ENCODE measurements at regions not wholly inside any gene's neighbourhood (a gene's known extent, or its start where the extent isn't known, plus 50 kb on each side); places are given as distances from the start of the nearest gene placed in this dataset.

DNA sequence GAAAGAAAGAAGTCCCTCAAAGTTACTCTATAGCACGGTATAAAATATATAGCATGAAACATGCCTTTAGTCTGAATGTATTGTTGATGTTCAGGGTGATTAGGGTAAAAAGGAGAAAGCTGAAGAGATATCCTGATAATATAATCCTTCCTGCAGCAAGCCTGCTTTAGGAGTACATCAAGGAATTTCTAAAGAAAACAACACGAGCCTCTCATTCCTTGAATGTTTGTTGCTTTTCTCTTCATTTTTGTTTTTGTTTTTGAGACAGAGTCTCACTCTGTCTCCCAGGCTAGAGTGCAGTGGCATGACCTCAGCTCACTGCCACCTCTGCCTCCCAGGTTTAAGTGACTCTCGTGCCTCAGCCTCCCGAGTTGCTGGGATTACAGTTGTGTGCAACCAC is 79.1 kb downstream of the CD164 start:
- 53 to 59% methylated on average over 4 of the region's 4 CpGs for WGBS, 2 donors

DNA sequence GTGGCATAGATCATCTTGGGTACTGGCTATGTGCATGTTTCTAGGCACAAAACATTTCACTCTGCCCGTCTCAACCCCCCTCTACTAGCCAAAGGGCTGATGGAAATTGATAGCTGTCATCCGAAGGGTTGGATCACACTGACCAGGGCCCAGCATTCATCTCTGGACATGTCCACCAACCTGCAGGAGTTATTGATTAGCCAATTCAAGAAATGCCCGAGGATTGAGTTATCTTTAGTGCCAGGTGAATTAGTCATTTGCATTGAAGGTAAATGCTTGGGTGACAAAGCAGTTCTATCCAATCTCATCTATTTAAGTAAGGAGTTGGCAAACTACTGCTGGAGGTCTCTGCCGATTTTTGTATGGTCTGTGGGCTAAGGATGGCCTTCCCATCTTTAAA is 80.1 kb downstream of the CD164 start:
- Histone ChIP-seq H3K27me3 (no peaks in the 10 kb centered on the region), H3K27ac (no peak overlapping the region), H3K4me1 (peaks cover 0 to 14% (median 0%) of the 10 kb centered on the region in 4 donors), H3K4me3 (no peak overlapping the region), H3K9me3 (no peaks in the 10 kb centered on the region), H3K36me3 (no peaks in the 10 kb centered on the region)
- no peak for DNase-seq (ENCODE audit: low spot score in 2 of 2)
- TF ChIP-seq EP300 (IDR thresholded peaks at IDR 0.05) (no peak), POLR2A (IDR thresholded peaks at IDR 0.05) (no peak)
- TF ChIP-seq, protein P1, sequence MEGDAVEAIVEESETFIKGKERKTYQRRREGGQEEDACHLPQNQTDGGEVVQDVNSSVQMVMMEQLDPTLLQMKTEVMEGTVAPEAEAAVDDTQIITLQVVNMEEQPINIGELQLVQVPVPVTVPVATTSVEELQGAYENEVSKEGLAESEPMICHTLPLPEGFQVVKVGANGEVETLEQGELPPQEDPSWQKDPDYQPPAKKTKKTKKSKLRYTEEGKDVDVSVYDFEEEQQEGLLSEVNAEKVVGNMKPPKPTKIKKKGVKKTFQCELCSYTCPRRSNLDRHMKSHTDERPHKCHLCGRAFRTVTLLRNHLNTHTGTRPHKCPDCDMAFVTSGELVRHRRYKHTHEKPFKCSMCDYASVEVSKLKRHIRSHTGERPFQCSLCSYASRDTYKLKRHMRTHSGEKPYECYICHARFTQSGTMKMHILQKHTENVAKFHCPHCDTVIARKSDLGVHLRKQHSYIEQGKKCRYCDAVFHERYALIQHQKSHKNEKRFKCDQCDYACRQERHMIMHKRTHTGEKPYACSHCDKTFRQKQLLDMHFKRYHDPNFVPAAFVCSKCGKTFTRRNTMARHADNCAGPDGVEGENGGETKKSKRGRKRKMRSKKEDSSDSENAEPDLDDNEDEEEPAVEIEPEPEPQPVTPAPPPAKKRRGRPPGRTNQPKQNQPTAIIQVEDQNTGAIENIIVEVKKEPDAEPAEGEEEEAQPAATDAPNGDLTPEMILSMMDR (IDR thresholded peaks at IDR 0.05), result no peak
- 91 to 94% methylated on average over 4 of the region's 4 CpGs for WGBS, 2 donors

More for the DNA sequence above, 79.1 kb downstream of the CD164 start:
- no peaks in the 10 kb centered on the region for H3K36me3 ChIP-seq
- H3K27me3 ChIP-seq, result no peaks in the 10 kb centered on the region
- no peak for DNase-seq (ENCODE audit: low spot score in 2 of 2)
- no peaks in the 10 kb centered on the region for H3K9me3 ChIP-seq
- TF ChIP-seq, protein P1 (IDR thresholded peaks at IDR 0.05), result no peak
- TF ChIP-seq EP300 (IDR thresholded peaks at IDR 0.05), result no peak
- TF ChIP-seq POLR2A (IDR thresholded peaks at IDR 0.05), result no peak
- H3K4me1 ChIP-seq, result peaks cover 0 to 14% (median 0%) of the 10 kb centered on the region in 4 donors
- H3K27ac ChIP-seq, result no peak overlapping the region
- H3K4me3 ChIP-seq, result no peak overlapping the region

DNA sequence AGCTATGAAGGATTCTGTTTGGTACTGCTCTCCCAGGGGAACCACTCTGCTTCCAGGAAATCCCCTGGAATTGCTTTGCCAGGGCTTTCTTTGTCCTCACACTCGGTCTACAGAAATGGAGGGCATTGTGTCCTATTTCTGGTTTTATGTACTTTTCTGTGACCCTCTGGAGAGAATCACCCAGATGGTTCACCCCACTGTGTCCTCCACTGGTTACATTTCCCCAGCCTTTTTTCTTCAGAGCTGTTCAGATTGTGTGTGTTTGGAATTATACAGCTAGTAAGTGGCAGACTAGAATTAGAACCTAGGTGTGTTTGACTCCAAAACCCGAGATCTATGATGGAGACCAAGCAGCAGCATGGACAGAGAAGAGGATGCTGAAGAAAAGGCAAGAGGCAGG is 80.8 kb downstream of the CD164 start:
- H3K36me3 ChIP-seq, result no peaks in the 10 kb centered on the region
- H3K4me1 ChIP-seq, result peaks cover 0 to 14% (median 0%) of the 10 kb centered on the region in 4 donors
- H3K9me3 ChIP-seq, result no peaks in the 10 kb centered on the region
- WGBS, 2 donors, result 57 to 69% methylated on average over 2 of the region's 2 CpGs
- no peak overlapping the region for H3K27ac ChIP-seq
- no peak overlapping the region for H3K4me3 ChIP-seq
- TF ChIP-seq, protein P1 (IDR thresholded peaks at IDR 0.05), result no peak
- TF ChIP-seq EP300 (IDR thresholded peaks at IDR 0.05) (no peak), POLR2A (IDR thresholded peaks at IDR 0.05) (no peak)
- no peaks in the 10 kb centered on the region for H3K27me3 ChIP-seq
- DNase-seq (ENCODE audit: low spot score in 2 of 2), result no peak

DNA sequence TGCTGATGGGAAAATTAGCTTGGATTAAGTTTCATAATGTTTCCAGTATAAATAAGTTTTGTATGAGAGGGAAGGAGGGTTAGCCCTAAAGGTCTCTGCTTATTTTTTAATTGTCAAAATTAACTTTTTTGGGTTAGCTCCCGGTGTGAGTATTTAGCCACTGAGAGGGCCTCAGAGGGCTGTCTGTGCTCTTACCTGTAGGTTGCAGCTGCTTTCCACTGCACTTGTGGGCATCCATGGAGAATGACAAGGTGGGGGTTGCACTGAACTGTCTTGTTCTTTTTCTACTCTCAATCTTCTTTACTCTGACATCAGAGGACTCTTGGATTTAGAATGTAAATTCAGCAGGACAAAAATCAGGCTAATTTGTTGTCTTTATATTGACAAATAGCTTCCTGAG is 81.4 kb downstream of the CD164 start:
- peaks cover 0 to 14% (median 0%) of the 10 kb centered on the region in 4 donors for H3K4me1 ChIP-seq
- no peaks in the 10 kb centered on the region for H3K9me3 ChIP-seq
- H3K4me3 ChIP-seq, result no peak overlapping the region
- WGBS, 2 donors, result 71 to 87% methylated on average over 1 of the region's 1 CpG
- H3K27me3 ChIP-seq, result no peaks in the 10 kb centered on the region
- no peaks in the 10 kb centered on the region for H3K36me3 ChIP-seq
- no peak overlapping the region for H3K27ac ChIP-seq
- TF ChIP-seq EP300 (IDR thresholded peaks at IDR 0.05), result no peak
- TF ChIP-seq, protein P1 (IDR thresholded peaks at IDR 0.05), result no peak
- TF ChIP-seq POLR2A (IDR thresholded peaks at IDR 0.05), result no peak
- no peak for DNase-seq (ENCODE audit: low spot score in 2 of 2)

DNA sequence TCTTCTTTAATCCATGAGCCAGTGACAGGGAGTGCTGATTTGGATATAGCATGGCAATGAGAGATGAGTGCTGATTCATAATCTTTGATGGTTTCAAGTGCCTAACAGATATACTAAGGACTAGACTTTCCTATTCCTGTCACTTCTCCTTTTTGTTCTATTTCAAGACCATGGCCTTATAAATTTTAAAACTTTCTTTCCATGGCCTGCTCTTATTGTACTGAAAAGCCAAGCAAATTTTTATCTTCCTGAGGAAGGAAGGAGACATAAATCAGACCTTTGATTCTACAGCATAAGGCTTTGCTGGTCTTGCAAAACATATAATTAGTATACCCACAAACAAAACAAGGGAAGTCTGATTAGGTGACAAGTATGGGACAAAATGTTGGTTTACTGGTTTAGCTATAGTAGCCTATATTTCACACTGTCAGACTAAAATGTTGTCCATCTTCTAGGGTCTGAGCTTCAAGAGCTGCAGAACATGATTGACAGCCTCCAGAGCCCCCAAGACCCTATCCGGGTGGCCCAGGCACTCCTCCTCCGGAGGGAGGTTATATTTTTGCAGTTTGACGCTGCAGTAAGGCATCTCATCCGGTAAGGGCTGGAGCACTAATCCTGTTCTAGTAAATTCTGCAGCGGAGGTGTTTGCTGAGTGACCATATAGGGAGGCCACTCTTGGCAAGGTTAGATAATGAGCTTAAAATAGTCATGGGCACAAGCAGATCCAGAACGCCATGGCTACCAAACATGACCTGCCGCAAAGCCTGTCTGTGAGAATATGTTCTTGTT is 82.3 kb downstream of the CD164 start:
- H3K27ac ChIP-seq, result no peak overlapping the region
- no peak for DNase-seq (ENCODE audit: low spot score in 2 of 2)
- no peaks in the 10 kb centered on the region for H3K27me3 ChIP-seq
- no peak overlapping the region for H3K4me3 ChIP-seq
- no peak for TF ChIP-seq POLR2A (IDR thresholded peaks at IDR 0.05)
- TF ChIP-seq EP300 (IDR thresholded peaks at IDR 0.05), result no peak
- TF ChIP-seq, protein P1 (IDR thresholded peaks at IDR 0.05), result no peak
- no peaks in the 10 kb centered on the region for H3K36me3 ChIP-seq
- WGBS, 2 donors, result 66 to 75% methylated on average over 7 of the region's 7 CpGs
- peaks cover 0 to 14% (median 0%) of the 10 kb centered on the region in 4 donors for H3K4me1 ChIP-seq
- H3K9me3 ChIP-seq, result no peaks in the 10 kb centered on the region

All from tibial nerve (tissue), 4 donors.